Prostate gland (tissue), 2 donors: ENCODE measurements at regions not wholly inside any gene's neighbourhood (a gene's known extent, or its start where the extent isn't known, plus 50 kb on each side); places are given as distances from the start of the nearest gene placed in this dataset.

Experiments
- DNase-seq: peaks from one replicate; pipeline ENCODE4 v3.0.0-alpha.2; 2019; ENCODE audit warnings: low spot score
- H3K27ac ChIP-seq, 2 donors: fragments of 200-600 bp; sonication (generic); 2 replicates each; pipeline ENCODE4 v1.5.1; 2017 to 2019
- H3K27me3 ChIP-seq: fragments of 200-600 bp; sonication (generic); replicated peaks from 2 replicates; pipeline ENCODE4 v1.5.1; 2019; ENCODE audit not compliant: insufficient read depth
- H3K36me3 ChIP-seq, 2 donors: fragments of 200-600 bp; sonication (generic); 1 replicate in 1 of 2; 2 replicates in 1 of 2; pipeline versions ENCODE4 v1.5.1 to v1.8.1; 2017 to 2019
- H3K4me1 ChIP-seq: fragments of 200-600 bp; sonication (generic); replicated peaks from 2 replicates; pipeline ENCODE4 v1.5.1; 2019
- H3K4me3 ChIP-seq, 2 donors: fragments of 200-600 bp; sonication (generic); 2 replicates each; pipeline ENCODE4 v1.5.1; 2017 to 2019
- H3K9me3 ChIP-seq: fragments of 200-600 bp; sonication (generic); 2 replicates; pipeline ENCODE4 v1.5.1; 2017
- POLR2A ChIP-seq: fragments of 450-650 bp; IDR thresholded peaks from one replicate; pipeline ENCODE4 v1.6.1; 2016; ENCODE audit warnings: antibody characterized with exemption, mild to moderate bottlenecking
- POLR2AphosphoS5 ChIP-seq: sonication (generic); formaldehyde crosslinking; IDR thresholded peaks from one replicate; pipeline ENCODE4 v1.6.1; 2017; ENCODE audit warnings: antibody characterized with exemption
- WGBS: methylation state at CpG from one replicate; pipeline ENCODE4 v1.1.5; 2018; 5-methylcytosine and 5-hydroxymethylcytosine counted together
- intact Hi-C: fragments of 100-400 bp; cut with DNase I; formaldehyde crosslinking; loops from one replicate; pipeline ENCODE4 v1.14.2; 2022
- TF ChIP-seq, protein P1 (sequence below), 4 experiments: fragments of 200-600 bp in 2 of 4; fragments of 450-650 bp in 2 of 4; sonication (generic) in 2 of 4; IDR thresholded peaks; 1 replicate in 3 of 4; 2 replicates in 1 of 4; pipeline ENCODE4 v1.5.1; 2016 to 2019; ENCODE audit warnings: antibody characterized with exemption in 4 of 4, mild to moderate bottlenecking in 2 of 4, moderate library complexity in 2 of 4

DNA sequence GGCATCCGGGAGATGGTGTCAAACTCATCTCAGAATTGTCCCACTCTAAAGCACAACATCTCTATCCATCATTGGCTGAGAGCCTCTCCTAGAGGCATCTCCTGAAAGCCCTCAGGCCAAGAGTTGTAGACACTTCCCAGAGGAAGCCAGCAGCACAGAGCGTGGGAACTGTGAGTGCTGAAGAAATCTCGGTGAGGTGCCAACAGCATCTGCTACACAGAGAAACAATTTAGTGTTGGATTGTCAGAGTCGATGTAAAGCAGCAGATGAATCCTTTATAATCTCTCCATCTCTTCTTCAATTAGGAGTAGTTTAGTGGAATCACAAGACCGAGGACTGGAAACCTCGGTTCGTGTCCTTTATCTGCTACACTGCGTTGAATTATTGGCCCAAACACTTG is 172.2 kb downstream of the C7orf25 start:
- Histone ChIP-seq H3K9me3 (no peaks in the 10 kb centered on the region), H3K27me3 (no peaks in the 10 kb centered on the region), H3K4me1 (no peaks in the 10 kb centered on the region), H3K4me3 (no peak overlapping the region), H3K36me3 (no peaks in the 10 kb centered on the region), H3K27ac (no peak overlapping the region)
- DNase-seq, result no peak
- TF ChIP-seq, protein P1, sequence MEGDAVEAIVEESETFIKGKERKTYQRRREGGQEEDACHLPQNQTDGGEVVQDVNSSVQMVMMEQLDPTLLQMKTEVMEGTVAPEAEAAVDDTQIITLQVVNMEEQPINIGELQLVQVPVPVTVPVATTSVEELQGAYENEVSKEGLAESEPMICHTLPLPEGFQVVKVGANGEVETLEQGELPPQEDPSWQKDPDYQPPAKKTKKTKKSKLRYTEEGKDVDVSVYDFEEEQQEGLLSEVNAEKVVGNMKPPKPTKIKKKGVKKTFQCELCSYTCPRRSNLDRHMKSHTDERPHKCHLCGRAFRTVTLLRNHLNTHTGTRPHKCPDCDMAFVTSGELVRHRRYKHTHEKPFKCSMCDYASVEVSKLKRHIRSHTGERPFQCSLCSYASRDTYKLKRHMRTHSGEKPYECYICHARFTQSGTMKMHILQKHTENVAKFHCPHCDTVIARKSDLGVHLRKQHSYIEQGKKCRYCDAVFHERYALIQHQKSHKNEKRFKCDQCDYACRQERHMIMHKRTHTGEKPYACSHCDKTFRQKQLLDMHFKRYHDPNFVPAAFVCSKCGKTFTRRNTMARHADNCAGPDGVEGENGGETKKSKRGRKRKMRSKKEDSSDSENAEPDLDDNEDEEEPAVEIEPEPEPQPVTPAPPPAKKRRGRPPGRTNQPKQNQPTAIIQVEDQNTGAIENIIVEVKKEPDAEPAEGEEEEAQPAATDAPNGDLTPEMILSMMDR (IDR thresholded peaks at IDR 0.05), result no peak
- no peak for TF ChIP-seq POLR2A
- no peak for TF ChIP-seq POLR2AphosphoS5
- intact Hi-C loops, result no loop called here
- 55% methylated on average over 8 of the region's 8 CpGs for WGBS

DNA sequence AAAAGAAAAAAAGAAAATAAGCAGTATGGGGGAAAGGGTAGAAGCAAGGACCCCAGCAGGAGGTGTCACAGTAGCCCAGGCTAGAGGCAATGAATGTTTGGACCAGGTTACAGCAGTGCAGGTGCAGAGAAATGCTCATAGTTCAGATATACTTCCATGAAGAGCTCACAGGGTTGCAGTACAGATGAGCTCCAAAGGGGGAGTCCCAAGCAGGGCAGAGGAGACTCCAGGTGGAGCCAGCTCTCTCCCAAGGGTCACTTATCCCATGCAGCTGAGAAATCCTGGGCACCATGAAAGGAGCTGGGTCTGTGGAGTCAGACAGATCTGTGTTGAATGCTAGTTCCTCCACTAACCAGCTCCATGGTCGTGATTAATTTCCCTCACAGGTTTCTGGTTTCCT is 174.9 kb downstream of the C7orf25 start:
- H3K36me3 ChIP-seq, result no peaks in the 10 kb centered on the region
- H3K9me3 ChIP-seq, result no peaks in the 10 kb centered on the region
- H3K4me3 ChIP-seq, result no peak overlapping the region
- no peaks in the 10 kb centered on the region for H3K27me3 ChIP-seq
- TF ChIP-seq POLR2A (no peak), POLR2AphosphoS5 (no peak)
- TF ChIP-seq, protein P1 (IDR thresholded peaks at IDR 0.05), result no peak
- 89% methylated on average over 1 of the region's 1 CpG for WGBS
- no peak overlapping the region for H3K27ac ChIP-seq
- intact Hi-C loops, result no loop called here
- no peak for DNase-seq
- no peaks in the 10 kb centered on the region for H3K4me1 ChIP-seq

DNA sequence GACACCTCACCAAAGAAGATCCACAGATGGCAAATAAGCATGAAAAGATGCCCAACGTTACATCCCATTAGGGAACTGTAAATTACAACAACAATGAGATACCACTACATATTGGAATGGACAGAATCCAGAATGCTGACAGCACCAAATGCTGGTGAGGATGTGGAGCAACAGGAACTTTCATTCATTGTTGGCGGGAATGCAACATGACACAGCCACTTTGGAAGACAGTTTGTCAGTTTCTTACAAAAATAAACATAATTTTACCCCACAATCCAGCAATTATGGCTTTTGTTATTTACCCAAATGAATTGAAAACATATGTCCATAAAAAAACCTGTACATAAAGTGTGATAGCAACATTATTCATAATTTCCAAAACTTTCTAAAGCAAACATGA is 176.8 kb downstream of the C7orf25 start:
- 56% methylated on average over 2 of the region's 2 CpGs for WGBS
- TF ChIP-seq POLR2AphosphoS5 (no peak), POLR2A (no peak)
- no peaks in the 10 kb centered on the region for H3K27me3 ChIP-seq
- intact Hi-C loops, result no loop called here
- no peaks in the 10 kb centered on the region for H3K4me1 ChIP-seq
- DNase-seq, result no peak
- no peaks in the 10 kb centered on the region for H3K9me3 ChIP-seq
- H3K4me3 ChIP-seq, result no peak overlapping the region
- no peak overlapping the region for H3K27ac ChIP-seq
- no peaks in the 10 kb centered on the region for H3K36me3 ChIP-seq

DNA sequence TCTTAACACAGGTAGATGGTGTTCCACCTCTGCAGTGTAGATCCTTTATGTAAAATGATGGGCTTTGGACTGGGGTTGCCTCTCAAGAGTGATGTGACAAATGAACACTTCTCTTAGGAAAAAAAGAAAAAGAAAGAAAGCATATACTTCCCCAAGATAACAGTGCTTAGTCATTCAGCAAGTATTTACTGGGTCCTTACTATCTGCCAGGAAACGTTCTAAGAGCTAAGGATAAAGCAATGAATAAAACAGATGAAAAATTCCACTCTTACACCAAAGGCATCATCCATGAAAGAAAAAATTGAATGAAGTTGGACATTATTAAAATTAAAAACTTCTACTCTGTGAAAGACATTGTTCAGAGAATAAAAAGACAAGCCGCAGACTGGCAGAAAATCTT is 177.3 kb downstream of the C7orf25 start:
- intact Hi-C loops, result no loop called here

DNA sequence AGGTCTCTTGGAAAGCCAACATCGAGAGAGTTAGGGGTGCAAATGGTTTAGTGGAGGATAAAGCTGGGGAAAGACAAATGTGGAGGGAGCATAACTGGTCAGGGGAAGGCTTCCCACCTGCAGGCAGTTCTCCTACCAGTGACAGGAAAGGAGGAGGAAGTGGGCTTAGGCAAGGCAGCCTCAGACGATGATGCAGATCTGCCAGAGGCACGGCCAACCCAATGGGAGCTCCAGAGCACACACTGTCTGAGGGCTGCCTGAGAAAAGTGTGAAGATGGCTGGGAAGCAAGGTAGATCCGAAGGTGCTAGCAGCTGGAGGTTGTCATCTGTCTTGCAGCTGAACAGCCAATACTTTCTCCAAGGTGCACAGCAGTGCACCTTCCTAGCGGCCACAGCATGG is 178.8 kb downstream of the C7orf25 start:
- intact Hi-C loops, result no loop called here
- 80% methylated on average over 5 of the region's 5 CpGs for WGBS
- Histone ChIP-seq H3K27me3 (no peaks in the 10 kb centered on the region), H3K9me3 (no peaks in the 10 kb centered on the region), H3K4me1 (no peaks in the 10 kb centered on the region), H3K36me3 (no peaks in the 10 kb centered on the region), H3K27ac (no peak overlapping the region), H3K4me3 (no peak overlapping the region)
- TF ChIP-seq, protein P1 (IDR thresholded peaks at IDR 0.05), result no peak
- TF ChIP-seq POLR2A (no peak), POLR2AphosphoS5 (no peak)
- DNase-seq, result no peak

More for the DNA sequence above, 177.3 kb downstream of the C7orf25 start:
- Histone ChIP-seq H3K36me3 (no peaks in the 10 kb centered on the region), H3K27me3 (no peaks in the 10 kb centered on the region), H3K4me3 (no peak overlapping the region), H3K27ac (no peak overlapping the region), H3K9me3 (no peaks in the 10 kb centered on the region), H3K4me1 (no peaks in the 10 kb centered on the region)
- TF ChIP-seq, protein P1 (IDR thresholded peaks at IDR 0.05), result no peak
- TF ChIP-seq POLR2AphosphoS5, result no peak
- no peak for TF ChIP-seq POLR2A
- 28% methylated on average over 2 of the region's 2 CpGs for WGBS
- no peak for DNase-seq
